GM21515 (cell line): ENCODE measurements at regions not wholly inside any gene's neighbourhood (a gene's known extent, or its start where the extent isn't known, plus 50 kb on each side); places are given as distances from the start of the nearest gene placed in this dataset.

Experiments
- ATAC-seq: cut with Tn5 transposase; IDR thresholded peaks from one replicate; pipeline ENCODE4 v1.9.1; 2021; ENCODE audit not compliant: unreplicated experiment

DNA sequence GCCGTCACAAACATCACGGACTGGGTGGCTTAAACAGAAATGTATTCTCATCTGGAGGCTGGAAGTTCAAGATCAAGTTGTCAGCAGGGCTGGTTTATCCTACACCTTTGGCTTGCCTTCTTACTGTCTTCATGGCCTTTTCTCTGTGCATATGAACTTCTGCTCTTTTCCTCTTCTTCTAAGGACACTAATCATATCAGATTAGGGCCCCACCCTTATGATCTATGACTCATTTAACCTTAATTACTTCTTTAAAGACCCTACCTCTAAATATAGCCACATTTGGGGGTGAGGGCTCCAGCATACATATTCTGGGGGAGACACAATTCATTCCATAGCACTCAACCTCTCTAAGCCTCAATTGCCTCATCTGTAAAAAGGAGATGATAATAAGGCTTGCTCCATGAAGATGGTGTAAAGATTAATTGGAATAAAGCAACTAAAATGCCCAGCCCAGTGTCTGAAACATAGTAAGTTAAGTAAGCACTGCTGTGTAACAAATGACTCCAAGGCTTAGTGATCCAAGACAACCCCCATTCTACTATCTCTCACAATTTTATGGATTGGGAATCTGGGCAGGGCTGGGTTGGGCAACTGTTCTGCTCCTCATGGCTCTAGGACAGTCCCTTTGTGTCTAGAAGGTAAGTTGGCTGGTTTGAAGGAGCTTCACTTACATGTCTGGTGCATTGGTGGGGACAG lies 119.8 kb downstream of the BANF2 start:
- no peak for ATAC-seq

DNA sequence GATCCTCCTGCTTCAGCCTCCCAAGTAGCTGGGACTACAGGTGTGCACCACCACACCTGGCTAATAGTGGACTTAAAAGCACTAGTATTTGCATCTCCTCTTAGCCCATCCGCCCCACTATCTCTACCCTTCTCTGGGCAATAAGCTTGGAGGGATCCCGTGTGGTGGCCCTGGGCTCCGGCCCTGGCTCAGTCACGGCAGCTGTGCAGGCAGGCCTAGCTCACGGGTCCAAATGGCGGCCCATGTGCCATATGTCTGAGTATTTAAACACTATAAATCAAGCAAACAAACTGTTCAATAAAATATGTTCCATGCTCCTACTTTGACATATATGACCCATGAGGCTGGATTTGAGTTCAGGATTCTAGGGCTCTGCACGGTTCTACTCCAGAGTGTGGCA lies 118.4 kb downstream of the BANF2 start:
- no peak for ATAC-seq

DNA sequence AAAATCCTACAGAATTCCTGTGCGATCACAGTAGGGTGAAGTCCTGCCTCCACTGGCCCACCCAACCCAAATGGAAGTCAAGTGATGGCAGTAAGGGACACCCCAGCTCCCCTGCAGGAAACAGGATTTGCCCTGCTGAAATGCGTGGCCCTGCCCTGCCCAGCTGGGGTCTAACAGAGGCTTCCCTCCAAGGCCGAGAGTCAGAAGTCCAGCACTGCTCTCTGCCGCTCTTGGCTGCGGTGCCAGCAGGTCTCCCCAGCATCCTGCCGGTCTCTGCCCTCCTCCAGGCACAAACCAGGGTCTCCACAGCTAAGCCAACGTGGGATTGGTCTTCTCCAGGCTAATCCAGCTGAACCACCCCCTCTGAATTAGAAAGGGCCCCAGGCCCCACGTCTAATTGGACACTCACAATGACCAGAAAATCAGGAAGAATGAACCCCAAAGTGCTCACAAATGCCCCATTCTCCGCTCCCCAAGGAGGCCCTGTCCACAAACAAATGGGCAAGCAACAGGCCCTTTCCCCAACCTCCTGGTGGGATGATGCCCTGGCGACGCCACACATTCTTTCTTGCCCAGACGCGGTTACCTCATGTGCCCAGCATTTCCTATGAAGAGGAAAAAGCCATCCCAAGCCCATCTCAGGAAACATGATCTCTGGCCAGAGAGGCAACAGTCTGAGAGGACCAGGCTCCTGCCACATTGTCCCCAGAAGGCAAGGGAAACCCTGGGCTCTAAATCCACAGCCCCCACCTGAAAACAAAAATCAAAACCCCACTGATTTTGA lies 117.2 kb downstream of the BANF2 start:
- ATAC-seq = no peak

DNA sequence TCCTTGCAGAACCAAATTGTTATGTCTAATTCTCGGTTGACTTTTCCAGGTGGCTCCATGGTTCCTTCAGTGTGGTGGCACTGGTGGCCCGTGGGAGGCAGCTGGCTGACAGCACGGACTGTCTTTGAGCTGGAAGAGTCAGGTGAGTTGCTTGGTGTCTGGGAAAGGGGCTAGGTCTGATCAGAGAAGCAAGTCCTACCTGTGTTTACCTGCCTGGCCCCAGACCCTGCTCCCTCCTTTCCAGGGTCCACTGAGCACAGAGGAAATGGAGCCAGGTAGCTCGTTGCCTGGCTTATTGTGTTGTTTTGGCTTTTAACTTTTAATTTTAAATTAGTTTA lies 111.8 kb downstream of the BANF2 start:
- ATAC-seq = no peak

DNA sequence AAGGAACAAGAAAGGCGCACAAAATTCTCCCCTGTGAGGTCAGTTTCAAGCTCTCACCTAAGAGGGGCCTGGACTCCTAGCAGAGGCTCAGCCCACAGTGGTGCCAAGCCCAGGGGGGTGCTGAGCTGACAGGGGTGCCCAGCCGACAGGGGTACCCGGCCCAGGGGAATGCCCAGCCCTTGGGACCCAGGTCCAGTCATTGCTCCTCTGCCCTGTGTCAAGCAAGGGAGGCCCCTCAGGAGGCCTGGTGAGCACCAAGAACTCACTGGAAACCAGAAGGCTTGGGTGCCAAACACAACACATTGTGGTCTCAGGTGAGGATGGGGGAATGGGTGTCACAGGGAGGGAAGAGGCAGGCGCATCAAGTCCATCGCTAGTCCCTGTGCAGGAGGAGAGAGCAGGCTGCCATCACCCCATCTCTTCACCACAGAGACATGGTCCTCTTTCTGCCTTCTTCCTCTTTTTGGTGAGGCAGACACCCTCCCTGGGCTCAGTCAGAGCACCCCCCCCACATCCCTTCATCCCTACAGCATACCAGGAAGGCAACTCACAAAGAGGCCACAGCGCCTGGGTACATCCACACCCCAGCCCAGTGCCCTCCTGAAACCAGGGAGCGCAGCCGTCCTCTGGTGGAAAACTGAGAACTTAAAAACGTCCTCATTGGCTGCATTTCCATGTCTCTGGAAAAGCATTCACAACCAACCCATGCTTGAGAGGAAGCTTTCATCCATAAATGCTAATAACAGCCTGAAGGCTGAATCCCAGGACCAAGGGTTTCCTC lies 111.3 kb downstream of the BANF2 start:
- no peak for ATAC-seq

DNA sequence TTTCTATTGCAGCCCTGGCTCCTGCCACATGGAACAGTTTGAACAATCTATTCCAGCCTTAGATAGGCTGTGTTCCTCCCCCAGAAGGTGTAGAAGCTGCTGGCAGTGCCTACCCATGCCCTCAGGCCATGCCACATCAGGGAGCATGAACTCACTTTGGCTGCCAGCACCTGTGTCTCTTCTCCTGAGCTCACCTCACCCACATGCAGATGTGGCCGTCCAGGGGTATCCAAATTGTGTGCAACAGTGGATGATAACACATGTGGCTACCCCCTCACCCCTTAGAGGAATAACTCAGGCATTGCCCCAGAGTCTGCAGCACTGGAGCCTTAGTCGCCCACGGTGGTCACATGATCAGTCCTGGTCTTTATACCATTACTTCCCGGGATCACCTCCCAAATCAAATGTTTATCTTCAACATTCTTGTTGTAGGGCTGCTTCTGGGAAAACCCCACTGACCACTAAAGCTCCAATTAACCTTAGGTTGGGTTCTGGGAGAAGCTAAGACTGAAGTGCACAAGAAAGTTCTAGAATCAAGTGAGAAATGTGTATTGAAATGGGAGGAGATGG lies 110.4 kb downstream of the BANF2 start:
- no peak for ATAC-seq

DNA sequence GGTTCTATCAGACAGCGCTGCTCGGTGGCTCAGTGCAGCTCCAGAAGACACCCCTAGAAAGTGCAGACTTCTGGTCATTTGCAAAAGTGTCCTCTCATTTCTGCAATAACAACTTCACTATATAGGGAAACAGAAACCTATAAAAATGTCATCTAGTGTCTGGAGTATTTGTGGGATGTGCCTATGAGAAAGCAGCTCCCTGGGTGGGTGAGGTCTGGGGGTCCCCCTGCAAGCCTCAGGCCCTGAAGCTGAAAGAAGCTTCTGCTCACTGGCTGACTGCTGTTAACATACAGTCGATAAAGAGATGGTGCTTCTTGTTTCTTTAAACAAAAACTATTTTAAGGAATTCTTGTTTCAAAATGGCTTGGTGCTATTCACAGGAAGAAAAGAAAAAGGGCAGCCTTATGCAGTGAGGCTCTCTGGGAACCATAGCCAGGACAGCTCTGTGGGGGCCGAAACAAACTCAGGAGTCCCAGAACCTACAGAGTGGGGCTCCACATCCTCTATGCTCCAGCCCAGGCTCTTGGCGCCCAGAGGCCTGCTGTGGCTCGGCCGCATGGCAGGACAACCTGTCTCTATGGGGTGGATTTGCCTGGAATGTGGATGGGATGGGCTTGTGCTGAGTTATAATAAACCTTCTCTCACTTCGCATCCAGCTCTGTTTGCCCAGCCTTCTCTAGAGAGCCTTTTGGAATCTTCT lies 109.7 kb downstream of the BANF2 start:
- no peak for ATAC-seq

DNA sequence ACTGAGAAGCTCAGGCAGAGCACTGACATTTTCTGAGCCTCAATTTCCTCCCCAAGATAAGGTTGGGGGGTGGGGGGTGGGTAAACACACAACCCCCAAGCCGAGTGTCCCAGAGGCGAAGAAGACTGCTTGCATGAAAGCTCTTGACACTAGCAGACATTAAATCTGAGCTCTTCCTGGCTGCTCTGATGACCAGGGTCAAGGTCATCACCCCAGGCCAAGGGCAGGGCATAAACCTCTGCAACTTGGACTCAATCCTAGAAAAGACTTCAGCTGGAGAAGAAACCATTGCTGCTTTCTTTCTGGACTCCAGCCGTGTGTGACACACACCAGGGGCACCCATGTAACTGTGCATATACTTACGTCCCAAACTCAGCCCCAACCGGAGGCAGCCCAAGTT lies 109.0 kb downstream of the BANF2 start:
- no peak for ATAC-seq

DNA sequence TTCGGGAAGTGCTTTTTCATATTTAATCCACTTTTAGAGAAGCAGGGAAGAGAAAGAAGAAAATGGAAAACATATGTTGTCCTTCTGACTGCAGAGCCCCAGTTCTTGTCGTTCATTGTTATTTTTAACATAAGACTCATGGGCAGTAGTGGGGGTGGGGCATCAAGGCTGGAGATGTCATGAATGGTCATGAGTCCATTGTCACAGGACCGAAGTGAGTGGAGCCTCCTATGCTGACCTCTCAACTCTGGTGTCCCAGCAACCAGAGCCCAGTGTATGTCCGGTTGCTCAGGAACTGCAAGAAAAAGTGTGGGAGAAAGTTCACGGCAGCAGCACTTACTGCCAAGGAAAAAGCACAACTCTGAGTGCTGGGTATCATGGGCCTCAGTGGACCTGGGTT lies 108.6 kb downstream of the BANF2 start:
- ATAC-seq = no peak

DNA sequence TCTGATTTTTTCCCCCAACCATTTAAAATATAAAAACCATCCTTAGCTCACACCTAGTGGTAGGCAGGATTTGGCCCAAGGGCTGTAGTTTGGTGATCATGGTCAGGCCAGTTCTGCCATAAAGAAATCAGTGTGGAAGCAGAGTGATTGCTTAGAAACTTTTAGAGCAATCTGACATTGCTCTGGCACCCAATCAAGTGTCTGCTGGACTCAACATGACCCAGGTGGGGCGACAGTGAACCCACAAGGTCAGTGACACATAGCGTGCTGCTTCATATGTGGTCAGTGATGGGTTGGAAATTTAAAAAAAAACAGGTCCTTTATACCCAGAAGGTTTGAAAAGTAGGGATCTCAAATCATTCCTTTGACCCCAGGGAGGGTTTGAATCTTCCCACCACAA lies 107.9 kb downstream of the BANF2 start:
- ATAC-seq = no peak

DNA sequence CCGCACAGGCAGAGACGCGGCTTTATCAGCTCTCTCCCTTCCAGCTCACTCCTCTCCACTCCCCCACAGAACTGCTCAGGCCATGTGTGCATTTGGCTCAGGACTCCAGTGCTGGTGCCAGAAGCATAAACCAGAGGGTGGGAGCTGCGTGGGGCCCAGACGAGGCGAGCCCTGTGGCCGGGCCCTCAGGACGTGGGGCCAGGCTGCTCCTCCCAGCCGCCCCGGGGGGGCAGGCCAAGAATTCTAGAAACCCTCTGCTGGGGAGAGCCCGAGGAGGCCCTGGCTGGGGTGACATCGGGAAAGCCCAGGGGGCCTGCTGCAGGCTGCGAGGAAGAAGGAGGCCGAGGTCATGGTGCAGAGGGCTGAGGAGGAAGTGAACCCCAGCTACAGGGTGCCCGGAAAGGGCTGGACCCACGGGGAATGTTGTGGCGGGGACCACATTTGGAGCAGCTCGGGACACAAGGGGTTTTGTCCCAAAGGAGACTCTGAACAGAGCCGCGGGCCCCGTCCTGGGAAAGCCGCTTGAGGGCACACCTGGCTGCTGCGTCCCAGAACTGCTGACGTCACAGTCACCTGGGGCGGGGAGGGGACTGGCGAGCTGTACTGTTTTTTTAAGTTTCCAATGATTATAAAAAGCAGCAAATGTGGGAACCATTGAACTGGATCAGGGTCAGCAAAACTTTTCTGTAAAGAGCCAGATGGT lies 107.1 kb downstream of the BANF2 start:
- ATAC-seq = no peak

DNA sequence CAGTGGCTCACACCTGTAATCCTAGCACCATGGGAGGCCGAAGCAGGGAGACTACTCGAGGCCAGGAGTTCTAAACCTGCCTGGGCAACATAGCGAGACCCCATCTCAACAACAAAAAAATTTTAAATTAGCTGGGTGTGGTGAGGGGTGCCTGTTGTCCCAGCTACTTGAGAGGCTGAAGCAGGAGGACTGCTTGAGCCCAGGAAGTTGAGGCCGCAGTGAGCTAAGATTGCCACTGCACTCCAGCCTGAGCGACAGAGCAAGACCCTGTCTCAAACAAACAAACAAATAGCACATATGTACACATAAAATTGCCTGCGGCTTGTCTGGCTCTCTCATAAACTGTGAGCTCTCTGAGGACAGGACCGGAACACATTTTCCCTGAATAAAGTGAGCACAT lies 106.3 kb downstream of the BANF2 start:
- ATAC-seq = no peak

DNA sequence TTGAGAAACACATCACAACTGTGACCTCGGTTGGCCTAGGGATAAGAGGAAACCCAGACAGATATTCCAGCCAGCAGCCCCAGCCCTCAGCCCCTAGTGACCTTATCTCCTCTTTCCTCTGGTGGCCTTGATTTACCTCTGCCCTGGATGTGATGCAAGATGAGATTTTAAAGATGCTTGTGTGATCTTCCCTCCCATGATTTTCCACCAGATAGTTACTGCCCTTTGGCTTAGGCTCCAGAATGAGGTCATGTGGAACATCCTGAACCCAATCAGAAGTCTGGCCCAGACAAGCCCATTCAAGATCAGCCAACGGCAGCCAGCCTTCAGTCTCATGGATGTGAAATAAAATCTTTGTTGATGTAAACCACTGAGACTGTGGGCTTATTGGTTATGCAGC lies 104.0 kb downstream of the BANF2 start:
- no peak for ATAC-seq

DNA sequence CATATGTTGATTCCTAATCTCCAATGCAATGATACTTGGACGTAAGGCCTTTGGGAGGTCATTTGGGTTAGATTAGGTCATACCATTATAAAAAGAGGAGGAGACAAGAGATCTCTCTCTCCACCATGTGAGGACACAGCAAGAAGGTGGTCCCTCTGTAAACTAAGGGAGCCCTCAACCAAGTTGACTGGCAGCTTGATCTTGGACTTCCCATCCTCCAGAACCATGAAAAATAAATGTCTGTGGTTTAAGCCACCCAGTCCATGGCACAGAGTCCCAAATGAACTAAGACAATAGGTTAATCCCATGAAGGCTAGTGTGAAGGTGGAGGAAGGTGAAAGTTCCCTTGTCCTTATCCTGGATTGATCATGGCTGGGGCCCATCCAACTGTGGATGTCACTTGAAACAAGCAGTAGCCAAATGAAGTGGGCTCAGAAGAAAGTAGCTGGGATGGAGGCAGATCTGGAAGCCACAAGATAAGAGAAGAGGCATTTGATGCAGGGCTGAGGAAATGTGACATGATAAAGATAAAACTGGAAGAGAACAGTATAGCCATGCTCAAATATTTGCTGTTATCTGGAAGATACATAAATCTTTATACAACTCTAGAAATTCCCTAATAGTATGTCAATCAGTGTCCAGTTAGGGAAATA lies 99.9 kb downstream of the BANF2 start:
- no peak for ATAC-seq

DNA sequence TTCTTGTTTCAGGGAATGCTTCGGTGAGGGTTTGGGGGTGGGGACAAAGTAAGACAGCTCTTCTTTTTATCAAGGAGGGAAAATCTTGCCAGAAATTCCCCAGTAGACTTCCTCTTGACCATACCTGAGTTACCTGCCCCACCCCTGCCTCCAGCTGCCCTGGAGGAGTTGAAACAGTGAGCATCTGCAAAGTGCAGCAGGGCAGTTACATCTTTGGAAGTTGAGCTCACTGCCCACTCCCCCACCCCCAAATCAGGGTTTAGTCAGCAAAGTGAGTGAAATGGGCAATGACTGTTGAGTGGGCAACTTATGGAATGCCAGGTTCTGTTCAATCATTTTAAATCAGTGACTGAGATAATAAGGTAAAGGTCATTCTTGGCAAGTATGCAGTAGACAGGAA lies 98.8 kb downstream of the BANF2 start:
- no peak for ATAC-seq

DNA sequence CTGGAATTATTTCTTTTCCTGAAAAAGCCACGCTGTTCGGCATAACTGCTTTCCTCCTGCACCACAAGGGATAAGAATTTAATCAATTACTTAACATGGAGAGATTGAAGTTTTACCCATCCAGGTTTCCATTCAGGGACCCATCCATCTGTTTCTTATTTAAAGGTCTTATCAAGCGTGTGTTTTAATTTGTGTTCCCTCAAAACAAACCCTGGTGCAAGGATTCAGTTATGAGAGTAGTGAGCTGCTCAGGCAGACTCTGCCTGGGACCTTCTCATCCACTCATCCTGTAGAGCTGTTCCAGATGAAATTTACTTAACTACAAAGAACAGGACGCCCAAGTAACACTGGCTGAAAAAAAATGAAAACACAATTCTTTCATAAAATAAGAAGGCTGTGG lies 97.8 kb downstream of the BANF2 start:
- ATAC-seq = no peak

DNA sequence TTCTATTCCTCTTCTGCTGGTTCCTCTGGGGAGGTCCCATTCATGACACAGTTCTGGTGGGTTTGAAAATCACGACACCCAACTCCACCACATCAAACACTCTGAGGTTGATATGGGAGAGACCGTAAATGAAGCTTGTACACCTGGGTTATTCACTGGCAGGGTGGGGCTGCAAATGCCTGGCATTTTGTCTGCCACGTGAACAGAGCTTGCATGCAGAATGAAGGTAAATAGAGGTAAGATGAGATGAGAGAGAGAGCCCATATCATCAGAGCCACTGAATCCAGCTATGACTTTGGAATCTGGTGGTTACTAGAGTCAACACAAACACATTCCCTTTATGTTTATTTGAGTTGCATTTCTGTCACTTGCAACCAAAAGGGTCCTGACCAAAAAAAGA lies 97.4 kb downstream of the BANF2 start:
- ATAC-seq = no peak

DNA sequence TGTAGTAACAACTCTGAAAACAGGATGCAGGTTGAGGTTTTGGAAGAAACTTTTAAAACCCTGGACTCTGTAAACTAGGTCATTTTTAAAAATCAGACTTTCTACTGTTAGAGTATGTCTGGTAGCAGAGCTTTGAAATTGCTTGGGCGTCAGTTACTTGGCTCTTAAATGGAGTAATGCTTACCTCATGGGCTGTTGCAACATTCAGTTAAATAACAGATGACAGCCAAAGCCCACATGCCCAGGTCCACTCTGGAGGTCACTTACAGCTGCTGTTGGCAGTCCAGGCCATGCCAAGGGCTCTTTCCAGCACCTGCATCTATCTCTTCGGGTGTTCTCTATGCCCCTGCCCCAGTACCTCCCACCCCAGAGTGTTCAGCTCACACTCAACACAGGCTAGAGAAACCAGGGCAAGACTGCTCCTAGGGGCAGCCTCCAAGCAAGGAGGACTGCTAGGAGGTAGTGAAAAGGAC lies 96.4 kb downstream of the BANF2 start:
- ATAC-seq = no peak

DNA sequence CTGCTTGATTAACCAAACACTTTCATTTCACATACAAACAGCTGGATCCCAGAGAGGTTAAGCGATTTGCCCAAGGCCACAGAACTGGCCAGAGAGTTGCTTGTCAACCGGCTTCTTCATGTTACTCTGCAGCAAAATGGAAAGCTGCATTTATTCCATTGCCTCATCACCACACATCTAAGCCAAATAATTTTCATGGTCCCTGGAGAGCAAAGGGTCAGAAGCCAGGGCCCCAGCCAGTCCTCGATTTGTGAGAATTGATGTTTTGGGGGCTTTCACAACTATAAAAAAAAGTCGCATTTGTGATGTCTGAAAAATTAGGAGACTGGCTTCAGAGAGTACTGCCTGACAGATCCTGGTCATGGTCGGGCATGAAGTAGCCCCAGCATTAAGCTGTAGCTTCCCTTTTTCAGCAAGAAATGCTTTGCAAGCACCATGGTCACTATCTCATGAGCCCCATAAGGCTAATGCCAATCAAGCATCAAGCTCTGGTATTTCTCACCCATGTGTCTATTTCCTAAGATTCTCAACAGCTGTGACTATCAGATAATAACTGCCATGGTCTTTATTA lies 95.8 kb downstream of the BANF2 start:
- no peak for ATAC-seq

DNA sequence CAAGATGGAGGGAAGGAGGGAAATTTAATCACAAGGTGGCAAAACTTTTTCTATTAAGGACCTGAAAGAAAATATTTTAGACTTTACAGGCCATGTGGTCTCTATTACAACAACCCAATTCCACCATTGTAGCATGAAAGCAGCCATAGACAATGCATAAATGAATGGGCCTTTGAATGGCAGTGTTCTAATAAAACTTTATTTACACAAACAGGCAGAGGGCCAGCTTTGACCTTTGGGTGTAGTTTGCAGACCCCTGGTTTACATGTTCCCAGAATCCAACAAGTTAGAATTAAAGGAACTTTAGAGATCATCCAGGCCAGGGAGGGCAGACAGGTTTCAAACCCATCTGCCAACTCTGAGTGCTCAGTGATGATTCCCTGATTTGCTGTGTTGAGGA lies 95.2 kb downstream of the BANF2 start:
- ATAC-seq = no peak
